K562 (cell line): ENCODE measurements at regions not wholly inside any gene's neighbourhood (a gene's known extent, or its start where the extent isn't known, plus 50 kb on each side); places are given as distances from the start of the nearest gene placed in this dataset.

Experiments used
- ATAC-seq: fragments of 200-7000 bp; cut with Tn5 transposase; 3 replicates; pipeline ENCODE4 v1.9.1; 2020; ENCODE audit warnings: moderate library complexity
- BruUV-seq: library from RNA; stranded (reverse); fragments of 400-500 nt; replicated peaks from 2 replicates; lab custom pipeline; 2021; lab: Mats Ljungman, UMichigan
- CTCF ChIA-PET: fragments of 300-600 bp; formaldehyde crosslinking; extraction: SDS; loops from one replicate; lab custom pipeline; 2021; ENCODE audit warnings: low intra/inter-chr PET ratio; lab: Yijun Ruan, JAX
- POLR2A ChIA-PET: fragments of 300-600, 350-650 bp; sonication (Branson Sonifier 250); formaldehyde crosslinking; extraction: SDS; loops from one replicate; lab custom pipeline; 2021; ENCODE audit warnings: antibody characterized with exemption, inconsistent platforms; lab: Yijun Ruan, JAX
- DNase-seq, 4 experiments: peaks; one replicate each; pipeline versions ENCODE4 v3.0.0 to v3.0.0-alpha.2; 2011 to 2018; ENCODE audit warnings: low spot score in 3 of 4, mixed read lengths in 3 of 4; ENCODE audit errors: extremely low read depth in 1 of 4
- FAIRE-seq: peaks from 2 replicates; lab custom pipeline; 2011; peaks lifted over from hg19 to GRCh38; lab: Jason Lieb, UNC
- H2AFZ ChIP-seq: 2 replicates; pipeline ENCODE4 v1.6.0; 2011; ENCODE audit warnings: low read depth, low read length, control low read depth, inconsistent platforms
- H3K27ac ChIP-seq: fragments of 200-600 bp; 3 replicates; pipeline ENCODE4 v1.8.0; 2011; ENCODE audit warnings: low read depth, mild to moderate bottlenecking, control low read depth, inconsistent platforms, low read length, moderate library complexity, mixed read lengths; ENCODE audit errors: extremely low read depth
- H3K27me3 ChIP-seq, 2 experiments: fragments of 300-600 bp in 1 of 2; 2 replicates in 1 of 2; 3 replicates in 1 of 2; pipeline versions ENCODE4 v1.6.0 to v1.8.0; 2011; ENCODE audit warnings: inconsistent platforms in 2 of 2, low read length in 2 of 2, mild to moderate bottlenecking in 1 of 2, mixed read lengths in 1 of 2, moderate library complexity in 1 of 2; ENCODE audit not compliant: control insufficient read depth in 2 of 2, insufficient read depth in 2 of 2
- H3K36me3 ChIP-seq: fragments of 300-600 bp; 3 replicates; pipeline ENCODE4 v1.8.0; 2011; ENCODE audit warnings: mild to moderate bottlenecking, low read length, inconsistent platforms; ENCODE audit not compliant: control insufficient read depth, insufficient read depth
- H3K4me1 ChIP-seq, 2 experiments: fragments of 200-600 bp in 1 of 2; replicated peaks in 1 of 2; 2 replicates in 1 of 2; 3 replicates in 1 of 2; pipeline versions ENCODE4 v1.5.1 to v1.8.0; 2011; ENCODE audit warnings: inconsistent platforms in 2 of 2, low read length in 2 of 2, mild to moderate bottlenecking in 1 of 2, mixed read lengths in 1 of 2, moderate library complexity in 1 of 2; ENCODE audit not compliant: control insufficient read depth in 2 of 2, insufficient read depth in 2 of 2
- H3K4me2 ChIP-seq: 2 replicates; pipeline ENCODE4 v1.6.1; 2011; ENCODE audit warnings: low read length, control low read depth, inconsistent platforms, mixed read lengths; ENCODE audit not compliant: insufficient read depth
- H3K4me3 ChIP-seq: fragments of 200-600 bp; sonication (generic), shearing (Covaris generic); 2 replicates; pipeline ENCODE4 v1.5.1; 2016; ENCODE audit warnings: control low read depth, inconsistent platforms
- H3K79me2 ChIP-seq: fragments of 200-600 bp; 3 replicates; pipeline ENCODE4 v1.8.0; 2011; ENCODE audit warnings: low read length, inconsistent platforms; ENCODE audit not compliant: control insufficient read depth, insufficient read depth
- H3K9ac ChIP-seq, 2 experiments: 2 replicates each; pipeline versions ENCODE4 v1.6.0 to v1.6.1; 2011; ENCODE audit warnings: low read depth in 2 of 2, low read length in 2 of 2, control low read depth in 1 of 2, inconsistent platforms in 1 of 2, mild to moderate bottlenecking in 1 of 2, mixed read lengths in 1 of 2; ENCODE audit not compliant: insufficient read depth in 1 of 2
- H3K9me1 ChIP-seq: one replicate; pipeline ENCODE4 v1.6.0; 2011; ENCODE audit warnings: inconsistent platforms, mild to moderate bottlenecking, low read length, moderate library complexity; ENCODE audit not compliant: control insufficient read depth, insufficient read depth
- H3K9me3 ChIP-seq: replicated peaks from 2 replicates; pipeline ENCODE4 v1.5.1; 2011; ENCODE audit warnings: low read depth, low read length, inconsistent platforms; ENCODE audit not compliant: control insufficient read depth, insufficient read depth
- H4K20me1 ChIP-seq: replicated peaks from 2 replicates; pipeline ENCODE4 v1.6.1; 2011; ENCODE audit warnings: low read length, inconsistent platforms, mixed read lengths; ENCODE audit not compliant: control insufficient read depth, insufficient read depth
- CBX2 ChIP-seq: fragments of 200-600 bp; sonication (generic); IDR thresholded peaks from one replicate; pipeline ENCODE4 v1.6.1; 2012; ENCODE audit warnings: mild to moderate bottlenecking, low read length, inconsistent platforms; ENCODE audit not compliant: insufficient read depth, poor library complexity, severe bottlenecking
- GTF2F1 ChIP-seq: IDR thresholded peaks from 2 replicates; pipeline ENCODE4 v1.6.1; 2011; ENCODE audit warnings: low read depth, low read length, improper control_type of control experiment
- HNRNPLL ChIP-seq: fragments of 200-400 bp; formaldehyde crosslinking; IDR thresholded peaks from 2 replicates; pipeline ENCODE4 v1.6.1; 2017; ENCODE audit warnings: low read length, low read depth, mild to moderate bottlenecking; ENCODE audit not compliant: poor library complexity, severe bottlenecking
- WGBS: fragments of 100-300 bp; shearing (Covaris generic); methylation state at CpG from one replicate; pipeline ENCODE4 v1.1.6; 2016; ENCODE audit warnings: low coverage, mixed read lengths; ENCODE audit not compliant: insufficient coverage; ENCODE audit errors: missing lambda C conversion rate; 5-methylcytosine and 5-hydroxymethylcytosine counted together
- in situ Hi-C: fragments of 300-500 bp; cut with MboI; formaldehyde crosslinking; loops from 4 replicates; pipeline ENCODE4 v1.15.0; 2018; ENCODE audit warnings: inconsistent platforms, mixed read lengths
- intact Hi-C: fragments of 100-400 bp; cut with micrococcal nuclease; formaldehyde crosslinking; loops from 2 replicates; pipeline ENCODE4 v1.14.2; 2022
- TF ChIP-seq, protein P1 (sequence below): sonication (generic); formaldehyde crosslinking; IDR thresholded peaks from 2 replicates; pipeline ENCODE4 v1.8.0; 2023; ENCODE audit warnings: mild to moderate bottlenecking, missing genetic modification reagents
- TF ChIP-seq, protein P2 (sequence below): fragments of 450-650 bp; IDR thresholded peaks from 2 replicates; pipeline ENCODE4 v1.6.1; 2016; ENCODE audit warnings: antibody characterized with exemption

- TF ChIP-seq, protein P1, sequence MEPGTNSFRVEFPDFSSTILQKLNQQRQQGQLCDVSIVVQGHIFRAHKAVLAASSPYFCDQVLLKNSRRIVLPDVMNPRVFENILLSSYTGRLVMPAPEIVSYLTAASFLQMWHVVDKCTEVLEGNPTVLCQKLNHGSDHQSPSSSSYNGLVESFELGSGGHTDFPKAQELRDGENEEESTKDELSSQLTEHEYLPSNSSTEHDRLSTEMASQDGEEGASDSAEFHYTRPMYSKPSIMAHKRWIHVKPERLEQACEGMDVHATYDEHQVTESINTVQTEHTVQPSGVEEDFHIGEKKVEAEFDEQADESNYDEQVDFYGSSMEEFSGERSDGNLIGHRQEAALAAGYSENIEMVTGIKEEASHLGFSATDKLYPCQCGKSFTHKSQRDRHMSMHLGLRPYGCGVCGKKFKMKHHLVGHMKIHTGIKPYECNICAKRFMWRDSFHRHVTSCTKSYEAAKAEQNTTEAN (CRISPR knock-in tag) = no peak
- no peak for TF ChIP-seq CBX2
- TF ChIP-seq, all 486 proteins: peak for 0
Observed at GRCh38 chr18:1760901-1761300, 810.4 kb downstream of the METTL4 start (continued).

- no peak for FAIRE-seq
- Histone ChIP-seq H2AFZ (no peak overlapping the region), H4K20me1 (no peaks in the 10 kb centered on the region), H3K79me2 (no peaks in the 10 kb centered on the region), H3K4me2 (no peak overlapping the region), H3K9ac (no peak overlapping the region), H3K27me3 (no peaks in the 10 kb centered on the region), H3K4me3 (no peak overlapping the region), H3K9me1 (no peaks in the 10 kb centered on the region), H3K9me3 (no peaks in the 10 kb centered on the region), H3K4me1 (no peaks in the 10 kb centered on the region), H3K36me3 (no peaks in the 10 kb centered on the region), H3K27ac (no peak overlapping the region)
- no peak for ATAC-seq
- no peak for TF ChIP-seq GTF2F1
- TF ChIP-seq HNRNPLL = no peak
- TF ChIP-seq, protein P2, sequence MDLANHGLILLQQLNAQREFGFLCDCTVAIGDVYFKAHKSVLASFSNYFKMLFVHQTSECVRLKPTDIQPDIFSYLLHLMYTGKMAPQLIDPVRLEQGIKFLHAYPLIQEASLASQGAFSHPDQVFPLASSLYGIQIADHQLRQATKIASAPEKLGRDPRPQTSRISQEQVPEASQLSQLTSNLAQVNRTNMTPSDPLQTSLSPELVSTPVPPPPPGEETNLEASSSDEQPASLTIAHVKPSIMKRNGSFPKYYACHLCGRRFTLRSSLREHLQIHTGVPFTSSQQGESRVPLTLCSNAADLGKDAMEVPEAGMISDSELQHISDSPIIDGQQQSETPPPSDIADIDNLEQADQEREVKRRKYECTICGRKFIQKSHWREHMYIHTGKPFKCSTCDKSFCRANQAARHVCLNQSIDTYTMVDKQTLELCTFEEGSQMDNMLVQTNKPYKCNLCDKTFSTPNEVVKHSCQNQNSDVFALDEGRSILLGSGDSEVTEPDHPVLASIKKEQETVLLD = no peak
- ChIA-PET CTCF (no interaction called here), POLR2A (no interaction called here)
- no TSS peak for BruUV-seq
- in situ Hi-C loops = no loop called here
- DNase-seq = no peak
- intact Hi-C loops = no loop called here
- WGBS = 4% methylated on average over 1 of the region's 1 CpG
Observed at GRCh38 chr18:1774261-1774660, 797.0 kb downstream of the METTL4 start.
